GM23248 (cell line): ENCODE measurements at regions not wholly inside any gene's neighbourhood (a gene's known extent, or its start where the extent isn't known, plus 50 kb on each side); places are given as distances from the start of the nearest gene placed in this dataset.

Experiments
- DNase-seq: peaks from one replicate; pipeline ENCODE4 v3.0.0-alpha.2; 2015
- H2AFZ ChIP-seq: fragments of 200-600 bp; sonication (generic); 2 replicates; pipeline ENCODE4 v1.6.1; 2016; ENCODE audit warnings: antibody characterized with exemption
- H3F3A ChIP-seq: fragments of 200-600 bp; sonication (generic); 2 replicates; pipeline ENCODE4 v1.6.1; 2016; ENCODE audit warnings: mild to moderate bottlenecking, antibody characterized with exemption, mixed run types; ENCODE audit not compliant: insufficient read depth
- H3K27ac ChIP-seq: fragments of 200-600 bp; sonication (generic); 2 replicates; pipeline ENCODE4 v1.5.1; 2016; ENCODE audit warnings: mild to moderate bottlenecking
- H3K27me3 ChIP-seq: fragments of 200-600 bp; sonication (generic); replicated peaks from 2 replicates; pipeline ENCODE4 v1.6.1; 2016; ENCODE audit warnings: mild to moderate bottlenecking; ENCODE audit not compliant: insufficient read depth
- H3K36me3 ChIP-seq: fragments of 200-600 bp; sonication (generic); 2 replicates; pipeline ENCODE4 v1.6.1; 2016; ENCODE audit warnings: low read depth, mild to moderate bottlenecking
- H3K4me1 ChIP-seq: fragments of 200-600 bp; sonication (generic); 2 replicates; pipeline ENCODE4 v1.6.1; 2016; ENCODE audit warnings: mild to moderate bottlenecking; ENCODE audit not compliant: insufficient read depth
- H3K4me2 ChIP-seq: fragments of 200-600 bp; sonication (generic); one replicate; pipeline ENCODE4 v1.6.1; 2016; ENCODE audit warnings: mild to moderate bottlenecking; ENCODE audit not compliant: unreplicated experiment
- H3K4me3 ChIP-seq: fragments of 200-600 bp; sonication (generic); 2 replicates; pipeline ENCODE4 v1.5.1; 2016; ENCODE audit warnings: mild to moderate bottlenecking
- H3K79me2 ChIP-seq: fragments of 200-600 bp; sonication (generic); 2 replicates; pipeline ENCODE4 v1.6.1; 2016; ENCODE audit warnings: mild to moderate bottlenecking; ENCODE audit not compliant: insufficient read depth
- H3K9ac ChIP-seq: fragments of 200-600 bp; sonication (generic); 2 replicates; pipeline ENCODE4 v1.6.1; 2016; ENCODE audit warnings: mild to moderate bottlenecking
- H3K9me2 ChIP-seq: fragments of 200-600 bp; sonication (generic); 2 replicates; pipeline ENCODE4 v1.6.1; 2016; ENCODE audit warnings: mixed run types, mild to moderate bottlenecking, moderate library complexity; ENCODE audit not compliant: insufficient read depth
- H3K9me3 ChIP-seq: fragments of 200-600 bp; sonication (generic); one replicate; pipeline ENCODE4 v1.6.1; 2017; ENCODE audit warnings: low read depth
- H4K20me1 ChIP-seq: fragments of 200-600 bp; sonication (generic); 2 replicates; pipeline ENCODE4 v1.6.0; 2016; ENCODE audit not compliant: insufficient read depth
- EZH2 ChIP-seq: fragments of 200-600 bp; sonication (generic); IDR thresholded peaks from 2 replicates; pipeline ENCODE4 v1.6.1; 2018; ENCODE audit warnings: antibody characterized with exemption, mild to moderate bottlenecking; ENCODE audit not compliant: insufficient read depth, poor library complexity, severe bottlenecking
- EZH2phosphoT487 ChIP-seq: fragments of 200-600 bp; sonication (generic); IDR thresholded peaks from 2 replicates; pipeline ENCODE4 v1.6.1; 2018; ENCODE audit warnings: antibody characterized with exemption, moderate library complexity, mild to moderate bottlenecking, low read depth; ENCODE audit not compliant: insufficient read depth
- WGBS, 2 experiments: methylation state at CpG; one replicate each; pipeline ENCODE4 v1.1.6; 2015 to 2017; ENCODE audit warnings: low lambda C conversion rate in 2 of 2, low coverage in 1 of 2; ENCODE audit errors: missing lambda C conversion rate in 2 of 2; 5-methylcytosine and 5-hydroxymethylcytosine counted together
- in situ Hi-C: fragments of 300-500 bp; cut with MboI; formaldehyde crosslinking; loops from 2 replicates; pipeline ENCODE4 v1.15.0; 2020

DNA sequence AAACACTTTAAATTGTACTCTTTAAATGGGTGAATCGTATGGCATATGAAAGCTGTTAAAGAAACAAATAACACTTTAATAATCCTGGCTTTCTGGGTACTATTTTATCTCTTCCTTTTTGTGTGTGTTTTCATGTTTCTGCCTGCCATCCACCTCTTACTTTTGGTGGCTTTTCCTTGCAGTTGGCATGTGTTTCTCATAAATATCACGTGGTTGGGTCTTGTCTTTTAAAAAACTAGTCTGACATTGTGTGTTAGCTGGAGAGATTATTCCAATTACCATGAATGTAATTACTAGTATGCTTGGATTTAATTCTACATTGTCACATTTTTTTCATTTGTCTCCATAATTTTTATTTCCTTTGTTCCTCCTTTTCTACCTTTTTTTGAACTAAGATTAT lies 262.9 kb upstream of the B3GAT1 start:
- no peaks in the 10 kb centered on the region for H4K20me1 ChIP-seq
- H2AFZ ChIP-seq: no peak overlapping the region
- TF ChIP-seq EZH2phosphoT487 (no peak), EZH2 (no peak)
- H3K9me2 ChIP-seq: no peaks in the 10 kb centered on the region
- H3K27ac ChIP-seq: no peak overlapping the region
- no peaks in the 10 kb centered on the region for H3K9me3 ChIP-seq
- H3K9ac ChIP-seq: no peak overlapping the region
- no peaks in the 10 kb centered on the region for H3K79me2 ChIP-seq
- WGBS, 2 experiments: 2 to 11% methylated on average over 2 of the region's 2 CpGs
- no peak overlapping the region for H3K4me2 ChIP-seq
- DNase-seq: no peak
- no peaks in the 10 kb centered on the region for H3K4me1 ChIP-seq
- H3K36me3 ChIP-seq: no peaks in the 10 kb centered on the region
- H3K4me3 ChIP-seq: no peak overlapping the region
- no peaks in the 10 kb centered on the region for H3F3A ChIP-seq
- in situ Hi-C loops: no loop called here
- H3K27me3 ChIP-seq: no peaks in the 10 kb centered on the region

DNA sequence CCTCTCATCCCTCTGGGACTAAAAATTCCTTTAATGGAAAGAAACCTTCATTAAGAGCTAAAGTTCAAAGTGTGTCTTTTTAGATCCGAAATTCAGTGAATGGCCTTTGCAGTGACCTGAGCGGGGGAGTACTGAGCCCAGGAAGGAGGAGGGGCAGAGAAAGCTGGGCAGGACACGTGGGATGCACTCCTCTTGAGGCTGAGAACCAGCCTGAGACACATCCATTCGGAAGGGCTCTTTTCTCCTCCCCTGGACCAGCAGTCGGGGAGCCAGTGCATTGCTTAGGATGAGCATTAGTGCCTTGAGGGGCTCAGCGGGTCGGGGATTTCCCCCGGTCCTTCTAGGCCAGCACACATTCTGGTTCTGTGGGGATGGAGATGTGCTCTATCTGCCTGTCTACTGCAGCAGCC lies 258.9 kb upstream of the B3GAT1 start:
- Histone ChIP-seq H3K79me2 (no peaks in the 10 kb centered on the region), H3K4me2 (no peak overlapping the region), H3K9me2 (no peaks in the 10 kb centered on the region), H3K9me3 (no peaks in the 10 kb centered on the region), H3K27ac (no peak overlapping the region), H3K4me1 (no peaks in the 10 kb centered on the region), H2AFZ (no peak overlapping the region), H3K4me3 (no peak overlapping the region), H4K20me1 (no peaks in the 10 kb centered on the region), H3K9ac (no peak overlapping the region), H3K27me3 (no peaks in the 10 kb centered on the region), H3F3A (no peaks in the 10 kb centered on the region), H3K36me3 (no peaks in the 10 kb centered on the region)
- TF ChIP-seq EZH2 (no peak), EZH2phosphoT487 (no peak)
- in situ Hi-C loops: no loop called here
- DNase-seq: no peak
- 20% methylated on average over 8 of the region's 8 CpGs for WGBS, 2 experiments

DNA sequence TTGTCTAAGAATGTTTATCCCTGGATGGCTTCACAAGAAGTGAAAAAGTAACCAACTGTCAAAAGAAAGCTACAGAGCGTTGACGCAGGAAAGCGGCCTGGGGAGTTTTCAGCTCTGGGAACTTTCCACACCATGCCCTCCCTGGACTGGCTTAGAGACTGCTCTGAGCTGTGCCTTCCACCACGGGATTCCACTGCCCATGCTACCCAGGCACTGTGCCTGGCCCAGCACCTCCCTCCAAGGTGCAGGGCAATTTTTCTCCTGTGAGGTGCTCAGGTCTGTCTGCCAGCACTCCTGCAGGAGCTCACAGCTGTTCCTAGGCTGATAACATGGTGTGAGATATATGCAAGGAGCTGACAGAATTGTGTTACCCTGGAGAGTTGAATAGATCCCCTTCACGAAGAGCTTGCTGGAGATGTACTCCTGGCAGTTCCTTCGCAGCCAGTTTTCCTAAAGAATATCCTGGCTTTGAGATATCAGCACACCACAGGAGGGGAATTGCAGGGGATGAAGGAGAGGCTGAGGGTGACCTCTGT lies 258.3 kb upstream of the B3GAT1 start:
- Histone ChIP-seq H3K27ac (no peak overlapping the region), H3K36me3 (no peaks in the 10 kb centered on the region), H2AFZ (no peak overlapping the region), H3K27me3 (no peaks in the 10 kb centered on the region), H3K79me2 (no peaks in the 10 kb centered on the region), H3F3A (no peaks in the 10 kb centered on the region), H3K9me2 (no peaks in the 10 kb centered on the region), H3K9ac (no peak overlapping the region), H4K20me1 (no peaks in the 10 kb centered on the region), H3K4me3 (no peak overlapping the region), H3K4me2 (no peak overlapping the region), H3K9me3 (no peaks in the 10 kb centered on the region), H3K4me1 (no peaks in the 10 kb centered on the region)
- TF ChIP-seq EZH2: no peak
- no peak for TF ChIP-seq EZH2phosphoT487
- DNase-seq: no peak
- 22 to 32% methylated on average over 6 of the region's 6 CpGs for WGBS, 2 experiments
- in situ Hi-C loops: no loop called here

DNA sequence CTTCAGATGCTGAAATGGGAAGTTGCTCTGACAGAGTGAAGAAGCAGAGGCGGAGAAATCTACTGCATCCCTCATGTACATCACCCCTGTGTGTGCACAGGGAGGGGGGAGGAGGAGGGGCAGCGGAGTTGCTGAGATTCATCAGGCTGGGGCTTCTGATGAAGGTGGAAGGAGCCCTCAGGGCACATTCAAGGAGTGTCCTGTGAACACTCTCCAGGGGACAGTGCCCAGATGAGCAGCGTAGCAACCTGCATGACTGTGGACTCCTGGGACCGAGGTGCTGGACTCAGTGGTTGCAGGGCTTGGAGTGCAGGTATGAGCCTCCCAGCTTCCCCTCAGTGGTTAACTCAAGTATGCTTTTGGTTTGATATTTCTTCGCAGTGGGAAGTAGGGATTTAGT lies 257.8 kb upstream of the B3GAT1 start:
- no peak for TF ChIP-seq EZH2
- no peak for TF ChIP-seq EZH2phosphoT487
- Histone ChIP-seq H3K4me1 (no peaks in the 10 kb centered on the region), H3K4me2 (no peak overlapping the region), H3F3A (no peaks in the 10 kb centered on the region), H3K4me3 (no peak overlapping the region), H3K9ac (no peak overlapping the region), H3K27ac (no peak overlapping the region), H2AFZ (no peak overlapping the region), H3K27me3 (no peaks in the 10 kb centered on the region), H4K20me1 (no peaks in the 10 kb centered on the region), H3K36me3 (no peaks in the 10 kb centered on the region), H3K9me3 (no peaks in the 10 kb centered on the region), H3K9me2 (no peaks in the 10 kb centered on the region), H3K79me2 (no peaks in the 10 kb centered on the region)
- no peak for DNase-seq
- WGBS, 2 experiments: 11 to 23% methylated on average over 4 to 5 of the region's 5 CpGs
- in situ Hi-C loops: no loop called here

DNA sequence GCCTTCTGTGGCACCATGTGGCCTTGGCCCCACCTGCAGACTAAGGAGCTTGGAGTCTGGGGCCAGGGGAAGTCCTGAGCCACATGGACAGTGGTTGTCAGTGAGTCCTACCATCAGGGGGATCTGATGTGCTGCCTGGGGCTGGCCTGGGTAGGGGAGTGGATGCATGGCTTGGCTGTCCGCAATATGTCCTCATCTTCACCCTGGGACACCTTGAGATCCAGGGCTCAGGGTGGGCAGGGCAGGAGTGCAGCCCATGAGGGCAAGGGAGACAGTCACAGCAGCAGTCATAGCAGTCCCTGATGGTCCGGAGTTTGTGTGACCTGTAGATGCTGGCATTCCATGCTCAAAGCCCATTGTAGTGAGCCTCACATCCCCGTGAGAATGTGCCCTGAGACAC lies 256.8 kb upstream of the B3GAT1 start:
- Histone ChIP-seq H3K9me2 (no peaks in the 10 kb centered on the region), H3F3A (no peaks in the 10 kb centered on the region), H3K4me3 (no peak overlapping the region), H3K4me1 (no peaks in the 10 kb centered on the region), H3K9me3 (no peaks in the 10 kb centered on the region), H3K9ac (no peak overlapping the region), H4K20me1 (no peaks in the 10 kb centered on the region), H2AFZ (no peak overlapping the region), H3K27ac (no peak overlapping the region), H3K36me3 (no peaks in the 10 kb centered on the region), H3K27me3 (no peaks in the 10 kb centered on the region), H3K79me2 (no peaks in the 10 kb centered on the region), H3K4me2 (no peak overlapping the region)
- in situ Hi-C loops: no loop called here
- TF ChIP-seq EZH2: no peak
- no peak for TF ChIP-seq EZH2phosphoT487
- 10% methylated on average over 3 of the region's 3 CpGs for WGBS, 2 experiments
- DNase-seq: no peak
